Astrocyte of the hippocampus (primary cell): ENCODE measurements at regions not wholly inside any gene's neighbourhood (a gene's known extent, or its start where the extent isn't known, plus 50 kb on each side); places are given as distances from the start of the nearest gene placed in this dataset.

Experiments used
- DNase-seq: peaks from one replicate; pipeline ENCODE4 v3.0.0; 2011; ENCODE audit warnings: low read depth, low spot score

GRCh38 chr13:29999492-30000369, 149.3 kb upstream of the UBL3 start:
- DNase-seq: no peak

- no peak for DNase-seq
Observed at GRCh38 chr13:29996316-29996715, 145.9 kb upstream of the UBL3 start.

GRCh38 chr13:29994911-29995595, 144.6 kb upstream of the UBL3 start:
- DNase-seq: no peak

- peak; percentile 26 for DNase-seq
Observed at GRCh38 chr13:29993716-29994488, 143.5 kb upstream of the UBL3 start.

GRCh38 chr13:29993196-29993595, 142.8 kb upstream of the UBL3 start:
- no peak for DNase-seq

GRCh38 chr13:29991343-29991742, 140.9 kb upstream of the UBL3 start:
- DNase-seq: peak; percentile 97

GRCh38 chr13:29987340-29987739, 136.9 kb upstream of the UBL3 start:
- no peak for DNase-seq

GRCh38 chr13:29980339-29980738, 129.9 kb upstream of the UBL3 start:
- DNase-seq: no peak

- DNase-seq: no peak
Observed at GRCh38 chr13:29978211-29978610, 127.8 kb upstream of the UBL3 start.

GRCh38 chr13:29977476-29978120, 127.2 kb upstream of the UBL3 start:
- DNase-seq: no peak

GRCh38 chr13:29976535-29976934, 126.1 kb upstream of the UBL3 start:
- DNase-seq: no peak

- DNase-seq: no peak
Observed at GRCh38 chr13:29975283-29975682, 124.9 kb upstream of the UBL3 start.

- DNase-seq: peak; percentile 79
Observed at GRCh38 chr13:29969286-29969685, 118.9 kb upstream of the UBL3 start.

- DNase-seq: no peak
Observed at GRCh38 chr13:29964181-29964845, 113.9 kb upstream of the UBL3 start.

- no peak for DNase-seq
Observed at GRCh38 chr13:29963089-29963488, 112.7 kb upstream of the UBL3 start.

- peak; percentile 80 for DNase-seq
Observed at GRCh38 chr13:29961036-29961670, 110.7 kb upstream of the UBL3 start.

- no peak for DNase-seq
Observed at GRCh38 chr13:29959603-29960002, 109.2 kb upstream of the UBL3 start.

GRCh38 chr13:29959086-29959485, 108.7 kb upstream of the UBL3 start:
- no peak for DNase-seq

- DNase-seq: no peak
Observed at GRCh38 chr13:29958476-29958875, 108.1 kb upstream of the UBL3 start.

GRCh38 chr13:29957320-29957719, 106.9 kb upstream of the UBL3 start:
- peak; percentile 32 for DNase-seq

- no peak for DNase-seq
Observed at GRCh38 chr13:29956853-29957252, 106.4 kb upstream of the UBL3 start.
